DND-41 (cell line): ENCODE measurements at regions not wholly inside any gene's neighbourhood (a gene's known extent, or its start where the extent isn't known, plus 50 kb on each side); places are given as distances from the start of the nearest gene placed in this dataset.

Source experiments
- CTCF ChIP-seq: IDR thresholded peaks from 2 replicates; pipeline ENCODE4 v1.5.1; 2012; ENCODE audit warnings: borderline replicate concordance, low read length, moderate library complexity, mild to moderate bottlenecking; ENCODE audit not compliant: poor library complexity, severe bottlenecking; ENCODE audit errors: extremely low read depth
- EZH2 ChIP-seq: IDR thresholded peaks from 3 replicates; pipeline ENCODE4 v1.6.1; 2012; ENCODE audit warnings: borderline replicate concordance, low read depth, mild to moderate bottlenecking, moderate library complexity, low read length, inconsistent platforms; ENCODE audit not compliant: severe bottlenecking

DNA sequence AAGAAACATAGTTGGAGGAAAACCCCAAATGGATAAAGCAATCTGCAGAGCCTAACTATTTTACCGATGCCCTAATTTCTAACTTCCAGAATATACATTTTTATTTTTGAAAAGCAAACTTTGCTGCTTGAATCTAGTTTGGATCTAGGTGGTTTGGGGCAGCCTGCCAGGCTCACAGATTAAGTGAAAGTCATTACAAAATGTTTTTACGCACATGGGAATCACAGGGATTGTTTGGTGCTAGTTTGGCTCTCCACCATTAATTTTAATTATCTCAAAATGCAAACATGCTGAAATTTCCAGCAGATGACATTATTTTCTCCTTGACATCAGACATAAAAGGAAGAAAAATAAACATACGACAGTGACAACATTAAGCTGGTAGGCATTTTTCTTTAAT, 166.7 kb upstream of the INHBA start:
- TF ChIP-seq CTCF (no peak), EZH2 (no peak)
